22Rv1 (cell line): ENCODE measurements at regions not wholly inside any gene's neighbourhood (a gene's known extent, or its start where the extent isn't known, plus 50 kb on each side); places are given as distances from the start of the nearest gene placed in this dataset.

Source experiments
- CTCF ChIP-seq: fragments of 450-650 bp; IDR thresholded peaks from 2 replicates; pipeline ENCODE4 v1.5.1; 2017; ENCODE audit warnings: mild to moderate bottlenecking
- ZFX ChIP-seq: fragments of 450-650 bp; IDR thresholded peaks from 2 replicates; pipeline ENCODE4 v1.6.1; 2017; ENCODE audit warnings: antibody characterized with exemption, borderline replicate concordance

- no peak for TF ChIP-seq CTCF
- TF ChIP-seq ZFX: no peak
Measured at GRCh38 chr13:75091718-75092117, 390.3 kb downstream of the TBC1D4 start.
